H1 (cell line): ENCODE measurements at regions not wholly inside any gene's neighbourhood (a gene's known extent, or its start where the extent isn't known, plus 50 kb on each side); places are given as distances from the start of the nearest gene placed in this dataset.

Source experiments
- CTCF ChIA-PET: fragments of 300-600 bp; sonication (Branson Sonifier 250); formaldehyde crosslinking; loops from one replicate; lab custom pipeline; 2021; ENCODE audit not compliant: partially characterized antibody; lab: Charles Lee
- POLR2A ChIA-PET: fragments of 300-600 bp; sonication (Branson Sonifier 250); formaldehyde crosslinking; loops from one replicate; lab custom pipeline; 2021; ENCODE audit warnings: inconsistent platforms; ENCODE audit not compliant: partially characterized antibody; lab: Charles Lee
- DNase-seq, 2 experiments: peaks; one replicate each; pipeline versions ENCODE4 v3.0.0 to v3.0.0-alpha.2; 2010 to 2022; ENCODE audit warnings: low spot score in 2 of 2, low read depth in 1 of 2, mixed read lengths in 1 of 2
- FAIRE-seq: peaks from 2 replicates; lab custom pipeline; 2011; peaks lifted over from hg19 to GRCh38; lab: Jason Lieb, UNC
- H2AFZ ChIP-seq: 2 replicates; pipeline ENCODE4 v1.8.1; 2012; ENCODE audit warnings: low read length, inconsistent platforms
- H2AK5ac ChIP-seq: 2 replicates; pipeline ENCODE4 v1.6.1; 2013; ENCODE audit warnings: low read depth, low read length
- H2BK120ac ChIP-seq: replicated peaks from 2 replicates; pipeline ENCODE3; 2013; ENCODE audit warnings: low read depth, low read length, inconsistent platforms
- H2BK12ac ChIP-seq: 2 replicates; pipeline ENCODE4 v1.6.1; 2013; ENCODE audit warnings: low read depth, low read length
- H2BK15ac ChIP-seq: 2 replicates; pipeline ENCODE4 v1.6.1; 2013; ENCODE audit warnings: low read length
- H2BK20ac ChIP-seq: 2 replicates; pipeline ENCODE4 v1.6.1; 2013; ENCODE audit warnings: low read length
- H2BK5ac ChIP-seq: 2 replicates; pipeline ENCODE4 v1.6.1; 2013; ENCODE audit warnings: low read depth, low read length
- H3K14ac ChIP-seq: 2 replicates; pipeline ENCODE4 v1.6.1; 2013; ENCODE audit warnings: inconsistent platforms; ENCODE audit not compliant: insufficient read length
- H3K18ac ChIP-seq: 2 replicates; pipeline ENCODE4 v1.6.1; 2013; ENCODE audit warnings: low read length; ENCODE audit errors: extremely low read depth
- H3K23ac ChIP-seq: 2 replicates; pipeline ENCODE4 v1.6.1; 2013; ENCODE audit warnings: inconsistent platforms; ENCODE audit not compliant: insufficient read length
- H3K23me2 ChIP-seq: 2 replicates; pipeline ENCODE4 v1.6.1; 2013; ENCODE audit warnings: low read depth, low read length
- H3K27ac ChIP-seq: 2 replicates; pipeline ENCODE4 v1.6.1; 2011; ENCODE audit warnings: low read depth, low read length, inconsistent platforms
- H3K27me3 ChIP-seq, 4 experiments: replicated peaks in 1 of 4; 1 replicate in 1 of 4; 2 replicates in 3 of 4; pipeline versions ENCODE4 v1.6.1 to v1.8.1; 2011 to 2013; ENCODE audit warnings: low read length in 3 of 4, mild to moderate bottlenecking in 3 of 4, inconsistent platforms in 2 of 4, mixed read lengths in 2 of 4, moderate library complexity in 1 of 4; ENCODE audit not compliant: control insufficient read depth in 3 of 4, insufficient read depth in 3 of 4; ENCODE audit errors: extremely low read depth in 1 of 4
- H3K36me3 ChIP-seq, 4 experiments: 2 replicates each; pipeline versions ENCODE4 v1.6.1 to v1.8.1; 2011 to 2013; ENCODE audit warnings: mild to moderate bottlenecking in 4 of 4, low read length in 3 of 4, moderate library complexity in 2 of 4, control low read depth in 1 of 4, inconsistent platforms in 1 of 4; ENCODE audit not compliant: insufficient read depth in 4 of 4, control insufficient read depth in 2 of 4
- H3K4ac ChIP-seq: replicated peaks from 2 replicates; pipeline ENCODE3; 2013; ENCODE audit warnings: low read length, low read depth, mixed read lengths, inconsistent platforms; ENCODE audit not compliant: insufficient read length
- H3K4me1 ChIP-seq, 4 experiments: replicated peaks in 1 of 4; 1 replicate in 1 of 4; 2 replicates in 3 of 4; pipeline versions ENCODE4 v1.6.1 to v1.8.1; 2011 to 2013; ENCODE audit warnings: low read length in 3 of 4, inconsistent platforms in 2 of 4, mixed read lengths in 1 of 4; ENCODE audit not compliant: insufficient read depth in 4 of 4, control insufficient read depth in 3 of 4
- H3K4me2 ChIP-seq, 2 experiments: 2 replicates each; pipeline versions ENCODE4 v1.6.1 to v1.8.1; 2011 to 2013; ENCODE audit warnings: low read depth in 2 of 2, low read length in 2 of 2, control low read depth in 1 of 2, inconsistent platforms in 1 of 2, mild to moderate bottlenecking in 1 of 2; ENCODE audit not compliant: insufficient read depth in 1 of 2
- H3K4me3 ChIP-seq, 4 experiments: fragments of 200-600, 300-600 bp in 1 of 4; sonication (generic), shearing (Covaris generic), sonication (Bioruptor Twin) in 1 of 4; 2 replicates each; pipeline versions ENCODE4 v1.5.1 to v1.8.1; 2011 to 2016; ENCODE audit warnings: low read length in 4 of 4, low read depth in 3 of 4, control low read depth in 2 of 4, inconsistent platforms in 2 of 4, mild to moderate bottlenecking in 2 of 4, mixed read lengths in 1 of 4, moderate library complexity in 1 of 4; ENCODE audit not compliant: insufficient read depth in 2 of 4; ENCODE audit errors: extremely low read depth in 1 of 4
- H3K56ac ChIP-seq: replicated peaks from 2 replicates; pipeline ENCODE3; 2013; ENCODE audit warnings: low read depth, mild to moderate bottlenecking, mixed read lengths, low read length, inconsistent platforms; ENCODE audit not compliant: insufficient read length
- H3K79me1 ChIP-seq: 2 replicates; pipeline ENCODE4 v1.6.1; 2013; ENCODE audit warnings: low read depth, low read length, control low read depth
- H3K79me2 ChIP-seq, 2 experiments: 2 replicates each; pipeline versions ENCODE4 v1.6.1 to v1.8.1; 2012 to 2013; ENCODE audit warnings: low read length in 2 of 2, mild to moderate bottlenecking in 2 of 2, inconsistent platforms in 1 of 2; ENCODE audit not compliant: insufficient read depth in 2 of 2, control insufficient read depth in 1 of 2
- H3K9ac ChIP-seq, 4 experiments: replicated peaks in 1 of 4; 1 replicate in 1 of 4; 2 replicates in 3 of 4; pipeline versions ENCODE4 v1.6.1 to v1.8.1; 2011 to 2013; ENCODE audit warnings: low read depth in 3 of 4, low read length in 3 of 4, control low read depth in 2 of 4, mild to moderate bottlenecking in 2 of 4, moderate library complexity in 2 of 4, inconsistent platforms in 1 of 4; ENCODE audit errors: extremely low read depth in 1 of 4
- H3K9me3 ChIP-seq, 2 experiments: 2 replicates each; pipeline versions ENCODE4 v1.6.1 to v1.8.1; 2012 to 2013; ENCODE audit warnings: mild to moderate bottlenecking in 2 of 2, moderate library complexity in 2 of 2, control low read depth in 1 of 2, inconsistent platforms in 1 of 2, low read depth in 1 of 2, low read length in 1 of 2, mixed read lengths in 1 of 2; ENCODE audit not compliant: insufficient read depth in 2 of 2
- H4K20me1 ChIP-seq, 2 experiments: replicated peaks in 1 of 2; 2 replicates each; pipeline versions ENCODE3 to v1.8.1; 2011 to 2013; ENCODE audit warnings: inconsistent platforms in 2 of 2, low read length in 2 of 2, mild to moderate bottlenecking in 1 of 2; ENCODE audit not compliant: insufficient read depth in 2 of 2, control insufficient read depth in 1 of 2
- H4K5ac ChIP-seq: 2 replicates; pipeline ENCODE4 v1.6.1; 2013; ENCODE audit warnings: low read length, low read depth, mixed read lengths, inconsistent platforms; ENCODE audit not compliant: insufficient read length
- H4K8ac ChIP-seq: 2 replicates; pipeline ENCODE4 v1.8.0; 2013; ENCODE audit warnings: mild to moderate bottlenecking, moderate library complexity, low read length, inconsistent platforms; ENCODE audit not compliant: insufficient read depth; ENCODE audit errors: extremely low read depth
- H4K91ac ChIP-seq: replicated peaks from 2 replicates; pipeline ENCODE3; 2013; ENCODE audit warnings: low read length, mixed read lengths, inconsistent platforms; ENCODE audit not compliant: insufficient read length
- ASH2L ChIP-seq: fragments of 200-600, 300-600 bp; sonication (generic); IDR thresholded peaks from one replicate; pipeline ENCODE4 v1.7.1; 2017; ENCODE audit warnings: low read length
- FOSL1 ChIP-seq: IDR thresholded peaks from 2 replicates; pipeline ENCODE4 v1.6.1; 2011; ENCODE audit warnings: mild to moderate bottlenecking, low read depth, low read length, moderate library complexity; ENCODE audit not compliant: insufficient read depth
- HDAC2 ChIP-seq, 2 experiments: fragments of 300-600 bp in 1 of 2; sonication (generic) in 1 of 2; IDR thresholded peaks; 2 replicates each; pipeline ENCODE4 v1.6.1; 2011 to 2012; ENCODE audit warnings: low read depth in 2 of 2, low read length in 2 of 2, mild to moderate bottlenecking in 2 of 2, moderate library complexity in 2 of 2, borderline replicate concordance in 1 of 2, inconsistent platforms in 1 of 2
- JUN ChIP-seq: IDR thresholded peaks from 2 replicates; pipeline ENCODE4 v1.6.1; 2011; ENCODE audit warnings: low read depth, mild to moderate bottlenecking, improper control_type of control experiment, low read length
- POU5F1 ChIP-seq: IDR thresholded peaks from 2 replicates; pipeline ENCODE4 v1.6.1; 2011; ENCODE audit warnings: low read depth, mild to moderate bottlenecking, low read length, moderate library complexity
- RNF2 ChIP-seq: fragments of 200-900, 300-1000 bp; sonication (generic); IDR thresholded peaks from 2 replicates; pipeline ENCODE4 v1.7.1; 2016; ENCODE audit warnings: borderline replicate concordance, low read depth, mild to moderate bottlenecking, antibody characterized with exemption, low read length; ENCODE audit not compliant: poor library complexity, severe bottlenecking; ENCODE audit errors: missing control alignments
- SAP30 ChIP-seq: fragments of 300-600 bp; sonication (generic); IDR thresholded peaks from 2 replicates; pipeline ENCODE4 v1.7.1; 2012; ENCODE audit warnings: low read length, moderate library complexity, mild to moderate bottlenecking, inconsistent platforms; ENCODE audit not compliant: insufficient read depth, insufficient replicate concordance
- SUZ12 ChIP-seq: fragments of 200-600 bp; sonication (generic); IDR thresholded peaks from 2 replicates; pipeline ENCODE4 v1.6.1; 2012; ENCODE audit warnings: mild to moderate bottlenecking, inconsistent platforms, low read length, moderate library complexity, mixed read lengths
- ZNF274 ChIP-seq: IDR thresholded peaks from 2 replicates; pipeline ENCODE4 v1.7.0; 2012; ENCODE audit warnings: low read length, borderline replicate concordance; ENCODE audit errors: extremely low read depth
- WGBS, 2 experiments: shearing (Covaris generic) in 1 of 2; methylation state at CpG; one replicate each; pipeline versions ENCODE4 v1.1.6 to v1.1.7; 2013 to 2015; ENCODE audit warnings: low lambda C conversion rate in 2 of 2, mixed read lengths in 2 of 2, inconsistent platforms in 1 of 2, low coverage in 1 of 2, missing lambda C conversion rate in 1 of 2; ENCODE audit not compliant: insufficient replicate concordance in 2 of 2, insufficient coverage in 1 of 2, insufficient read length in 1 of 2; ENCODE audit errors: extremely low coverage in 1 of 2, missing lambda C conversion rate in 1 of 2; 5-methylcytosine and 5-hydroxymethylcytosine counted together

DNA sequence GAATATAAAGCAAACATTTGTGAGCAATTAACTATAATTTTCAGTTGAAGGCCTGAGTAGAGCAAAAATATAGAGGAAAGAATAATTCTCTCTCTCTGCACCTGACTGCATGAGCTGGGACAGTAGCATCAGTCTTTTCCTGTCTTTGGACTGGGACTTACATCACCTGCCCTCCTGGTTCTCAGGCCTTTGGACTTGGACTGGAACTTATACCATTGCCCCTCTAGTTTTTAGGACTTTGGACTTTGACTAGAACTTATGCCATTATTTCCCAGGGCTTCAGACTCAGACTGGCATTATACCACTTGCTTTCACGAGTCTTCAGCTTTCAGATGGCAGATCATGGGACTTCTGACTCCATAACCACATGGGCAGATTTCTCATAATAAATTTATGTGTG lies 81.0 kb upstream of the SLC25A13 start:
- no peak overlapping the region for H3K56ac ChIP-seq
- no peaks in the 10 kb centered on the region for H4K20me1 ChIP-seq
- H2BK20ac ChIP-seq = no peak overlapping the region
- TF ChIP-seq SAP30 (no peak), SUZ12 (no peak), ASH2L (no peak), HDAC2 (IDR thresholded peaks at IDR 0.05; ENCODE audit: borderline replicate concordance in 1 of 2, low read depth in 2 of 2, low read length in 2 of 2) (no peak), JUN (no peak), RNF2 (no peak), POU5F1 (no peak), FOSL1 (no peak), ZNF274 (no peak)
- H4K5ac ChIP-seq = no peak overlapping the region
- H2BK12ac ChIP-seq = no peak overlapping the region
- no peak overlapping the region for H2BK5ac ChIP-seq
- no peak overlapping the region for H3K27ac ChIP-seq
- H3K9ac ChIP-seq = no peak overlapping the region
- H3K27me3 ChIP-seq = no peaks in the 10 kb centered on the region; a peak in 1 of 7 replicates
- H3K4me1 ChIP-seq = peaks cover 0 to 3% (median 0%) of the 10 kb centered on the region in 4 experiments; a peak in 1 of 7 replicates
- H3K18ac ChIP-seq = no peak overlapping the region
- no peak overlapping the region for H2BK120ac ChIP-seq
- 88% methylated on average over 1 of the region's 1 CpG; no CpG with 5 or more reads in 1 of the 2 experiments for WGBS, 2 experiments
- no peak overlapping the region for H3K4me2 ChIP-seq
- no peaks in the 10 kb centered on the region for H3K23me2 ChIP-seq
- H3K79me2 ChIP-seq = no peaks in the 10 kb centered on the region
- CTCF ChIA-PET = no interaction called here
- POLR2A ChIA-PET = no interaction called here
- no peak overlapping the region for H4K91ac ChIP-seq
- H3K9me3 ChIP-seq = no peaks in the 10 kb centered on the region
- FAIRE-seq (no peak), DNase-seq (no peak)
- H3K14ac ChIP-seq = no peak overlapping the region
- no peak overlapping the region for H2BK15ac ChIP-seq
- no peak overlapping the region for H3K4me3 ChIP-seq
- H3K79me1 ChIP-seq = no peaks in the 10 kb centered on the region
- H4K8ac ChIP-seq = no peak overlapping the region
- H2AK5ac ChIP-seq = no peak overlapping the region
- no peak overlapping the region for H3K23ac ChIP-seq
- no peak overlapping the region for H3K4ac ChIP-seq
- no peak overlapping the region for H2AFZ ChIP-seq
- no peaks in the 10 kb centered on the region for H3K36me3 ChIP-seq
